ENCODE measurements at regions not wholly inside any gene's neighbourhood (a gene's known extent, or its start where the extent isn't known, plus 50 kb on each side); places are given as distances from the start of the nearest gene placed in this dataset.

- FAIRE-seq (no peak), DNase-seq (ENCODE audit: insufficient read length, low spot score) (no peak)
- TF ChIP-seq CTCF (IDR thresholded peaks at IDR 0.05; ENCODE audit: insufficient read depth, missing control alignments) = no peak
Measured at GRCh38 chr1:42096554-42096953, 56.7 kb upstream of the GUCA2B start.

- DNase-seq (ENCODE audit: insufficient read length, low spot score) (no peak), FAIRE-seq (no peak)
- TF ChIP-seq CTCF (IDR thresholded peaks at IDR 0.05; ENCODE audit: insufficient read depth, missing control alignments) = no peak
Measured at GRCh38 chr1:42089246-42089645, 64.0 kb upstream of the GUCA2B start.

- DNase-seq (ENCODE audit: insufficient read length, low spot score) (no peak), FAIRE-seq (no peak)
- no peak for TF ChIP-seq CTCF (IDR thresholded peaks at IDR 0.05; ENCODE audit: insufficient read depth, missing control alignments)
Measured at GRCh38 chr1:42086146-42086545, 67.1 kb upstream of the GUCA2B start.

GRCh38 chr1:42085596-42085995 is 67.6 kb upstream of the GUCA2B start:
- TF ChIP-seq CTCF (IDR thresholded peaks at IDR 0.05; ENCODE audit: insufficient read depth, missing control alignments) = no peak
- DNase-seq (ENCODE audit: insufficient read length, low spot score) (no peak), FAIRE-seq (no peak)

GRCh38 chr1:42081475-42081874 is 71.7 kb upstream of the GUCA2B start:
- no peak for DNase-seq (ENCODE audit: insufficient read length, low spot score)
- no peak for FAIRE-seq
- TF ChIP-seq CTCF (IDR thresholded peaks at IDR 0.05; ENCODE audit: insufficient read depth, missing control alignments) = no peak

- DNase-seq (ENCODE audit: insufficient read length, low spot score) (no peak), FAIRE-seq (no peak)
- TF ChIP-seq CTCF (IDR thresholded peaks at IDR 0.05; ENCODE audit: insufficient read depth, missing control alignments) = no peak
Measured at GRCh38 chr1:42075179-42075578, 78.0 kb upstream of the GUCA2B start.

GRCh38 chr1:42070996-42071395 is 82.2 kb upstream of the GUCA2B start:
- TF ChIP-seq CTCF (IDR thresholded peaks at IDR 0.05; ENCODE audit: insufficient read depth, missing control alignments) = no peak
- FAIRE-seq (no peak), DNase-seq (ENCODE audit: insufficient read length, low spot score) (no peak)
